HG02938 (cell line): ENCODE measurements at regions not wholly inside any gene's neighbourhood (a gene's known extent, or its start where the extent isn't known, plus 50 kb on each side); places are given as distances from the start of the nearest gene placed in this dataset.

Source experiments
- ATAC-seq: cut with Tn5 transposase; IDR thresholded peaks from one replicate; pipeline ENCODE4 v1.9.1; 2021; ENCODE audit warnings: mild to moderate bottlenecking, moderate library complexity; ENCODE audit not compliant: unreplicated experiment

DNA sequence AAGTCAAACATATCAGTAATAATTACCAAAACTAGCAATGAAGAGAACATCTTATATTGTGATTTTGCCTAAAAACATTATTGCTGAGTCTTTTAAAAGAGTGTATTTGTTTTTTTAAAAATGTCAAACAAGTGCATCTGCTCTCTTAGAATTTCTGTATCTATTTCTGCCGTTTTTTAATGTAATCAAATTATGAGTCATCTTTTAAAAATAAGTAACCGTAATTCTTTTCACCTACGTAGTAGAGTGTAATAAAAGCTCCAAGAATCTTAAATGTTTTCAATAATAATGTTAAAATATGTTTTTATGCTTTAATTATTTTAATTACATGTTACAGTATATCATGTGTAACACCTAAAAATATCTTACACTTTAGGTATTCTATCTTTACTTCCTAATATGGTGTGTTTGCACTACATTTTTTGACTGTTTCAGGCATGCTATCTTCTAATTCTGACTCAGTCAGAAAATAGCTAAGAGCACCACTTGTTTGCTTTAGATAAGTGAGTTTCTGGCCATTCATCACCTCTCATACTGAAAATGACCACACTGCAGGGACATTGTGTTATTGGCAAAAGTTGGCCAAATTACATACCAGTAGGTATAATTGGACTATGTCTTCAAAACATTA is 368.5 kb downstream of the PCDH7 start:
- ATAC-seq, result no peak

- ATAC-seq, result no peak
Observed at GRCh38 chr4:31089815-31090214, 369.6 kb downstream of the PCDH7 start.

DNA sequence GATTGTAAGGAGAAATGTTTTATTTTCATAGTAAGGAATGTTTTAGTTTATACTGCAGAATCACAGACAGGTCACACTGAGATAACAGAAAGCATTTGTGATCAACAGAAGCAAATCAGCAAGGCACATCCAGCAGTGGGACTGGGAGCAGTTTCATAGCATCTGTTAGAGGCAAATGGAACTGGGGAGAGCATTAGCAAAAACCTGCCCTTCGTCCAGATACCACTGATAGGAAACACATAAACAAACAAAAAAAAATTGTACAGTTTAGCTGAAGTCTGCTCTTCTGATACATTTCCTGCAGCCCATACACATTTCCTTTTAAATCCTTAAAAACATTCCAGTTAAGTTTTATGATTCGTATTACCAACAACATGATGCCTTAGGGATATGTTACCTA is 374.3 kb downstream of the PCDH7 start:
- no peak for ATAC-seq

GRCh38 chr4:31097999-31098398 is 377.8 kb downstream of the PCDH7 start:
- ATAC-seq, result no peak

DNA sequence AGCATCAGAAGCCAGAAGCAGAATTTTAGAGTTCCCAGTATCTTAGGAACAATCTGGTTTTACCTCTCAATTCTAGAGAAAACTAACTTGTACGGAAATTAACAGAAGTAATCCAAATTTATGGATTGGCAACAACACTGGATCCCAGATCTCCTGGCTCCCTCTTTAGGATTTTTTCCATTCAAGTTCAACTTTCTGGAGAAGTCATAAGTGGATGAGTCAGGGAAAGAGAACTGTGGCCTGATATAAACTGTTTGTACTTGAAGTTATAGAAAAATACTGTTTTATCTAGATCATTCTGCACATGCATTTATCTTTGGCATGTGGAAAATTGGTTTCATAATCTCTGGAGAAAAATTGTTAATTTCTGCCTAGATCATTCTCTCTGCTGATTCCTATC is 380.4 kb downstream of the PCDH7 start:
- ATAC-seq, result no peak

DNA sequence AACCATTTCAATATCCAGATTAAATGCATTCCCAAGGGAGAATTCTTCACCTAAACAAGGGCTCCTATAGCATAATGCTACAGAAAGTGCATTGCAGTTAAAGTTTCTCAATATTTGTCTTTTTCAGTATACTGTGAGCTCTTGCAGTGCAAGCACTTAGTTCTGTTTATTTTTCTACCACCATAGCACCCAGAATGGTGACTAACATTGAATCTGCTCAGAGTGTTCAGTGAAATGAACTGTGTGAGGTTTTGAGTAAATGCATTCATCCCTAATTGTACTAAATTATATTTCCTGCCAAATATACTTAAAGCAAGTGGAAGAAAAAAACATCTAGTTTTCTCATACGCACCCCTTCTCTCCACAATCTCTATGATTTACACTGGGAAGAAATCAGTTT is 383.9 kb downstream of the PCDH7 start:
- ATAC-seq, result no peak

- no peak for ATAC-seq
Observed at GRCh38 chr4:31104577-31104976, 384.4 kb downstream of the PCDH7 start.

DNA sequence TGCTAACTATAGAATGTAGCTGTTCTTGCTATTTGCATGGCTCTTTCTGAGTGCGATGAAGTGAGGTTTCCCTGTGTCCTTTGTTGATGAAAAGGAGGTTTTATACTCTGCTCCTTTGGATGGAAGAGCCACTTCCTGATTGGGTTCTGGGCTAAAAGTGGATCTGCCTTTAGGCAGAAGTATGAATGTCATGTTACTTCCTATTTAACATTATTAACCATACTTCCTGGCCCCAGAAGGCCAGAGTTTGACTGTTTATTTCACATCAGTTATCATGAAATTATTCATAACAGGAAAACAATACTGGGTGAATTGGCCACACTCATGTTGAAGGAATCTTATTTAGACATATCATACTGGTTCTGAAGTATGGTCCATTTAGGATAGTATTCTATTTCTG is 386.2 kb downstream of the PCDH7 start:
- ATAC-seq, result no peak

- no peak for ATAC-seq
Observed at GRCh38 chr4:31107362-31107761, 387.2 kb downstream of the PCDH7 start.

- ATAC-seq, result no peak
Observed at GRCh38 chr4:31108762-31109161, 388.6 kb downstream of the PCDH7 start.

DNA sequence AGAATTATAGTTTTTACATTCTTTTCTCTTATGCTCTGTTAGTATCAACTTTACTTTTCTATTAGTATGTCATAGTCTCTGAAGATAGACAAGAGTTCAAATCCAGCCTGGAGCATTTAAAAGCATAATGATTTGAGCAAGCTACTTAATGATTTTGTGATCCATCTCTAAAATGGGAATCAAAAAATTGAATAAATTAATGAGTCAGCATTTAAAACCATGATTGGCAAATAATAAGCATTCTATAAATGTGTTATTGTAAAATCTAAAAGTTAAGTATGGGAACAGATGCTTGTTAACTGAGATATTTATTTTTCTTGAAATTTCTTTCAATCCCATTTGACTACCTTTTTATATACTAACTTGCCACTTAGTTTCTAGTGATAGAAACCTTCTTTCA is 391.6 kb downstream of the PCDH7 start:
- no peak for ATAC-seq

GRCh38 chr4:31114816-31115215 is 394.6 kb downstream of the PCDH7 start:
- ATAC-seq, result no peak

- ATAC-seq, result no peak
Observed at GRCh38 chr4:31124008-31124585, 403.9 kb downstream of the PCDH7 start.

DNA sequence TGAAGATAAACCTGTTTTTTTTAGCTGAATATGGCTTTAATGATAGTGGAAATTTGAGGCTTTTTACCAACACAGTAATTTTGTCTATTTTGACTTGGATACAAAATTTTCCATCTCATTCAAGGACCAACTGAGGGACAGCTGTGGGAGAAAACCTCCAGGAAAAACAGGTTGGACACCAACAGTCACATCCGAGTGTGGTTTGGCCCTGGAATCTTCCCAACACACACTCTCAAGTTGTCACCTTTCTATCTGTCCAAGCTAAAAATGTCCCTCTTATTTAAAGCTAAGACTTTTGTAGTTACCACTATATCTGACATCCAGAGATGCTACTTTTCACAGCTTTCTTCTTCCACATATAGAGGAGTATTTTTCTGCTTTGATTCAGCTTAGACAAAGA is 404.9 kb downstream of the PCDH7 start:
- ATAC-seq, result no peak

- ATAC-seq, result no peak
Observed at GRCh38 chr4:31125496-31125895, 405.3 kb downstream of the PCDH7 start.

DNA sequence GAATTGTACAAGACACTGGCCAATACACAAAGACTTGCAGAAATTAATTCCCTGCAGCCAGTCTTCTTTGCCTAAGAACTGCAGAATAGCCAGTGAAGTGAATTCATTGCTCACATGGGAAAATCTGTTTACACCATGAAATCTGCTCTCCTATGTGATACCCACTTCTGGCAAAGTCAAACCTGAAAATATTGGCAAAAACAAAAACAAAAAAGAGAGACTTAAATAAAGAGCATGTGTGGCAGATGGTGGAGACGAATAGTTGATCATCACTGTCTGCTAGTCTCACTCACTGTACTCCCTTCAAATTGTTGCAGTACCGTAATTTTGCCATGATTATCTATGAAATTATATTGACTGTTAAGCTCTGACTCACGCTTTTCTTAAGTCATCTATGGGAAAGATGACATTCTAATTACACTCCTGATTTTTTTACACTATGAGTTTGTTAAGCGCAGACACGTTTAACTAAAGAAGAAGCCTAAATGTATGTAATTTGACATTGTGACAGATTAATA is 406.8 kb downstream of the PCDH7 start:
- no peak for ATAC-seq

DNA sequence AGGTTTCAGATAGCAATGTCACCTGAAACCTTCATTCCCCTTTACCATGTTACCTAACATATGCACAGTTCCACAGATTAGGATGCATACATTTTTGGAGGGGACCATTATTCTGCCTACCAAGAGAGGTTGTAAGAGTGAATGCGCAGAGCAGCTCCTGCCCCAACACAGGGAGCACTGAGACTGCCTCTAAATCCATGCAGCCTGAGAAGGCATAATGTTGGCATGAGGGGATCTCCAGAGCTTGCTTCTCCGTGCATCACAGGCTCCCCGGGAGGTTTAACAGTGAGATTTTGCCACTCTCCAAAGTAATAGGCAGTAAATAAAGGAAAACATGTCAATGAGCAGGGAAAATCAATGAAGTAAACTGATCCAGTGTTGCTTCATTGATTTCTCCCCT is 410.8 kb downstream of the PCDH7 start:
- no peak for ATAC-seq

GRCh38 chr4:31134720-31135119 is 414.6 kb downstream of the PCDH7 start:
- ATAC-seq, result no peak

DNA sequence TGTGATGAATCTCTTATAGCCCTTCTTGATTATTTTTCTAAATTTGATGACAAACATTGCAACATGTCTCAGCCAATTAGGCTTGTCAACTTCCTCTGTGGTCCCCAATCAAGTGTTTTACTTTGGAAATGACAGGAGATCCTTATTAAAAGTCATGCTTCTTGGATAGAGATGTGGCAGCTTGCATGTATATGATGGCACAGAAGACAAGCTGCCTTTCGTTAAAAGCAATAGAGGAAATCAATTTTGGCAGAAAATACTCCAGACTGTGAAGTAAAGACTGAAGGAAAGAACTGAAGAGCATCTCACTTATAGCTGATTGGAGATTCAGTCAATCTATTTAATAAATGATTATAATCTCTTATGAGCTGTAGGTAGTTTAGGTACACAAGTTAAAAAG is 419.6 kb downstream of the PCDH7 start:
- ATAC-seq, result no peak

DNA sequence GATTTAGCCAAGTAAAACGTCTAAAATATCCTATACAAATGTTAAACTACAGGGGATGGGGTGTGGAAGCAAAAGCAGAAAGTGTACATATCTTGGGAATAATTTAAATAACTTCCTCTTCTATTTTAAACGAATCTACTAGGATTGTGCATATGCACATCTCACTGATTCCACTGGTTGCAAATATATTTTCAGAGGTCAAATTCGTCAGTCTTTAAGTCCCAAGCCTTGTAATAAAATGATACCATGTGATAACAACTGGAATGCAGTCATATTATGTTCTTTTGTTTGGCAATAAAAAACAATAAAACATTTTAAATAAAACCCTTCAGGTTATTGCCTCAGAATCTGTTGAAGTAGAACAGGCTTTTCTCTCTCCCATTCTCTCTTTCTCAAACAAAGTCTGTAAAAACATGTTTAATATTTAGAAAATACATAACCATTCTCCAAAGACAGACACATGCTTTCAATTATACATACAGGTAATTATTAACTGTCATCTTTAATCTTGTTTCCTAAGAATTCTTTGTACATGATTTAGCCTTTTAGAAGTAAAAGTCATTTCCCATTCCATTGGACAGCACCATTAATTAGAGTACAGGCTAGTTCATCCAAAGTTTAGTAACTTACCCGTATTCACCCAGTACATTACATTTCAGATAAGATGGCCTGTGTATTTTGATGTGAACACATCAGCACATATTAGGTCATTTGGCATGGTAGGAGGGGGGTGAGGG is 421.1 kb downstream of the PCDH7 start:
- ATAC-seq, result no peak

GRCh38 chr4:31141832-31142142 is 421.6 kb downstream of the PCDH7 start:
- no peak for ATAC-seq

- ATAC-seq, result no peak
Observed at GRCh38 chr4:31146366-31146765, 426.2 kb downstream of the PCDH7 start.
